AML-193 (cell line): ENCODE measurements at regions not wholly inside any gene's neighbourhood (a gene's known extent, or its start where the extent isn't known, plus 50 kb on each side); places are given as distances from the start of the nearest gene placed in this dataset.
"Not testable (repeated sequence)": the region's sequence is repeated elsewhere in the genome, so short reads cannot be mapped to it uniquely, and the experiment has no call there.

ENCODE experiments used
- DNase-seq, 2 experiments: peaks; one replicate each; lab custom pipeline; 2025; lab: John Stamatoyannopoulos, UW

DNA sequence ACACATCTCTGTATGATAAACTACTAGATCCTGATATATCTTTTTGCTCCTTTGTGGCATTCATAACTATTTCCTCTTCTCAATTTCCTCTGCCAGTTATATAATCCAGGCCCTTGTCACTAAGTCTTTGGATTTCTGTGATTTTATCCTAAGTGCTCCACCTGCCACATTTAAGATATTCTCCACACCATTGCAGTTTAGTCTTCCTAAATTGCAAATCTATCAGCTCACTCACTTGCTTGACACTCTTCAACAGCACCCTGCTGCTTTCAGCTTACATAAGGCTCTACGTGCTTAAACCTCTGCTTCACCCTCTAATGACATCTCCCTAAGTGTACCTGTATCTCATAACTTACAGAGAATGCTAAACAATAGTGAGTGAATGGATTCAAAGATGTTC lies 1032.2 kb upstream of the SEL1L start:
- no peak for DNase-seq

DNA sequence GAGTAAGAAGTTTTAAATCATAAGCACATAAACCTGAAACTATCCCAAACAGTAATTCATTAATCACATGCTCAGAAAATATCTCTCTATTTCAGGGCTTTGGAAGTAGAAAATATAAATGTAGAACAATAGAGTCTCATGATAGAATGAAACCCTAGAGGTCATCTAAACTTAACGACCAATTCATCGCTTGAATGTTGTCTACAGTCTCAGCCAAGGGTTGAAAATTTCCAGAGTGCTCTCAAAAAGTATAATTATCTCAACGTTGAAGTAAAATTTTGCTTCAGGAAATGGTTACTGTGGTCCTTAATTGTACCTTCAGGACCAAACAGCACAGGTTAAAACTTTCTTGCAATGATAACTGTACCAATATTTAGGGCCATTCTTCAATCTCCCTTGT lies 1053.6 kb upstream of the SEL1L start:
- DNase-seq: no peak

GRCh38 chr14:82595466-82595865 lies 1061.8 kb upstream of the SEL1L start:
- DNase-seq: no peak

GRCh38 chr14:82602794-82603193 lies 1069.1 kb upstream of the SEL1L start:
- no peak for DNase-seq

GRCh38 chr14:82604819-82605218 lies 1071.2 kb upstream of the SEL1L start:
- DNase-seq: no peak

- DNase-seq: no peak
These were observed 1088.3 kb upstream of the SEL1L start for GRCh38 chr14:82621881-82622450.

- no peak for DNase-seq
These were observed 1092.8 kb upstream of the SEL1L start for GRCh38 chr14:82626156-82627066.

GRCh38 chr14:82635915-82636314 lies 1102.3 kb upstream of the SEL1L start:
- no peak for DNase-seq

DNA sequence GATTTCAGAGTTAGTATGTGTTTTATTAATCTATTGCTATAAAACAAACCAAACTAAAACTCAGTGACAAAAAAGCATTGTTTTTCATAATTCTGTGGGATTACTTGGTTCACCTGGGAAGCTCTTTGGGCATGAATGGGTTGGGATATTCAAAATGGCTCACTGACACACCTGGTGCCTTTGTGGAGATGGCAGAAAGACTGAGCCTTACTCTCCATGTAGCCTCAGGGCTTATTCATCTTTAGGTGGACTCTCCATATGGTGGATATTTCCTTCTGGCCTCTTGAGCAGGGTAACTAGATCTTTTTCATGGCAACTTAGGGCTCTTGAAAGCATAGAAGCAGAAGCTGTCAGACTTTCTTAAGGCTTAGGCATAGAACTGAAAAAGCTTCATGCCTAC lies 1102.8 kb upstream of the SEL1L start:
- no peak for DNase-seq

DNA sequence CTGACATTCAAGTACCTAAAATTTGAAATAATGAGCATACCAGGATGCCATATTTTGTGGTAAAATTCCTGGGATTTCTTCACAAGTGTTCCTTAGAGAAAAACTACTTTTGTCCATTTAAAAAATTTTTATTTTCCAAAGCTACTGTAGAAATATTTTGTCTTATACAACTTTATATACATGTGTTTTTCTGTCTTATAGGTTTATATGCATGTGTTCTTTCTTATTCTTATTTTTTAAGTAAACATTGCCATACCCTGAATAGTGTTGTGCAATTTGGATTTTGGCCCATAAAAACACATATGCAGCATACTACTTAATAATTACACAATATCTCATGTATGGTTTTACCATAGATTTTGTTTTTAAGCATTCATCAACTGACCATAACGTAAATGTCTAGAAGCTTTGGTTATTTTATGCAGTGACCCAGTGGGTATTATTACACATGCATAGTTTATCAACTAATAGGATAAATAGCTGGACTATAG lies 1107.4 kb upstream of the SEL1L start:
- no peak for DNase-seq

- no peak for DNase-seq
These were observed 1108.8 kb upstream of the SEL1L start for GRCh38 chr14:82642425-82642824.

- DNase-seq: no peak
These were observed 1113.6 kb upstream of the SEL1L start for GRCh38 chr14:82647088-82647810.

GRCh38 chr14:82655770-82656169 lies 1122.1 kb upstream of the SEL1L start:
- DNase-seq: no peak

- no peak for DNase-seq
These were observed 1123.6 kb upstream of the SEL1L start for GRCh38 chr14:82657186-82657675.

- no peak for DNase-seq
These were observed 1127.6 kb upstream of the SEL1L start for GRCh38 chr14:82661258-82661657.

GRCh38 chr14:82667006-82667405 lies 1133.4 kb upstream of the SEL1L start:
- DNase-seq: no peak

- DNase-seq: no peak
These were observed 1133.8 kb upstream of the SEL1L start for GRCh38 chr14:82667501-82667900.

GRCh38 chr14:82676403-82676802 lies 1142.8 kb upstream of the SEL1L start:
- no peak for DNase-seq

GRCh38 chr14:82689948-82690347 lies 1156.3 kb upstream of the SEL1L start:
- no peak for DNase-seq

DNA sequence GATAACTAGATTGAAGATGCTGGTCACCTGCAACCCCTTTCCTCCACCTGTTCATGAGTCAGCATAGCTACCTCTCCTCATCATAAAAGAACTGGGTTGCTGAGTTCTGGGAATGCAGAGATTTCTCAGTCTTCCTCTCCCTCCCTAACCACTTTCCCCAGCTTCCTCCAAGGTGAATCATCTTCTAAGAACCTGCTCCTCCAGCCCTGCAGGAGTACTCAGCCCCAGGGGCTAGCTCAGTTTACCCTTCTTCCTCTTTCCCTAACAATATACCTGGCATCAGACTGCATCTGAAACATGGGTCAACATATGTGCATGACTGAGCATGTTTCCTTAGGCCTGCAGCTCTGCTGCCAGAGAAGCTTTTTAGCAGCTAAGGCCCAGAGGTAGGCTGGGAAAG lies 1157.5 kb upstream of the SEL1L start:
- DNase-seq: not testable (repeated sequence)

GRCh38 chr14:82694820-82695219 lies 1161.2 kb upstream of the SEL1L start:
- DNase-seq: no peak

- no peak for DNase-seq
These were observed 1170.6 kb upstream of the SEL1L start for GRCh38 chr14:82704218-82704617.
